H9 (cell line): ENCODE measurements at regions not wholly inside any gene's neighbourhood (a gene's known extent, or its start where the extent isn't known, plus 50 kb on each side); places are given as distances from the start of the nearest gene placed in this dataset.
A peak's percentile ranks its signal among the peaks of the same experiment; 100 is the strongest.

Source experiments
- DNase-seq: peaks from one replicate; pipeline ENCODE4 v3.0.0-alpha.2; 2017
- H2AFZ ChIP-seq: one replicate; pipeline ENCODE4 v1.6.1; 2013; ENCODE audit warnings: mild to moderate bottlenecking, low read length, control low read depth, moderate library complexity
- H2AK5ac ChIP-seq: 2 replicates; pipeline ENCODE4 v1.6.1; 2013; ENCODE audit warnings: low read length, control low read depth, mixed read lengths; ENCODE audit not compliant: insufficient read length
- H2BK120ac ChIP-seq: one replicate; pipeline ENCODE4 v1.6.1; 2013; ENCODE audit warnings: low read depth, mild to moderate bottlenecking, low read length, control low read depth, inconsistent platforms; ENCODE audit not compliant: poor library complexity, severe bottlenecking
- H2BK12ac ChIP-seq: 2 replicates; pipeline ENCODE4 v1.6.1; 2013; ENCODE audit warnings: low read length, control low read depth, mixed read lengths, low read depth; ENCODE audit not compliant: insufficient read length
- H2BK15ac ChIP-seq: 2 replicates; pipeline ENCODE4 v1.6.1; 2013; ENCODE audit warnings: low read depth, low read length, control low read depth
- H2BK20ac ChIP-seq: one replicate; pipeline ENCODE4 v1.6.1; 2013; ENCODE audit warnings: low read depth, mild to moderate bottlenecking, low read length, control low read depth, inconsistent platforms; ENCODE audit not compliant: poor library complexity, severe bottlenecking
- H2BK5ac ChIP-seq: 2 replicates; pipeline ENCODE4 v1.6.1; 2013; ENCODE audit warnings: low read length, control low read depth, mixed read lengths; ENCODE audit not compliant: insufficient read length
- H3K14ac ChIP-seq: 2 replicates; pipeline ENCODE4 v1.6.1; 2013; ENCODE audit warnings: low read length, control low read depth; ENCODE audit not compliant: insufficient read depth
- H3K18ac ChIP-seq: 2 replicates; pipeline ENCODE4 v1.6.1; 2013; ENCODE audit warnings: low read depth, mild to moderate bottlenecking, mixed read lengths, low read length, control low read depth; ENCODE audit not compliant: insufficient read length
- H3K23ac ChIP-seq: 2 replicates; pipeline ENCODE4 v1.6.1; 2013; ENCODE audit warnings: low read length, control low read depth, mixed read lengths, low read depth; ENCODE audit not compliant: insufficient read length
- H3K23me2 ChIP-seq: 2 replicates; pipeline ENCODE4 v1.6.1; 2013; ENCODE audit warnings: low read depth, mild to moderate bottlenecking, mixed read lengths, low read length, control low read depth; ENCODE audit not compliant: insufficient read length, poor library complexity, severe bottlenecking
- H3K27ac ChIP-seq: 2 replicates; pipeline ENCODE4 v1.5.1; 2013; ENCODE audit warnings: low read length, control low read depth, mixed read lengths, low read depth; ENCODE audit not compliant: insufficient read length
- H3K27me3 ChIP-seq: 2 replicates; pipeline ENCODE4 v1.6.1; 2013; ENCODE audit warnings: low read length, control low read depth, inconsistent platforms; ENCODE audit not compliant: insufficient read depth
- H3K4ac ChIP-seq: 2 replicates; pipeline ENCODE4 v1.6.1; 2013; ENCODE audit warnings: low read depth, mild to moderate bottlenecking, control low read depth, inconsistent platforms, low read length, moderate library complexity
- H3K4me1 ChIP-seq: 2 replicates; pipeline ENCODE4 v1.6.1; 2013; ENCODE audit warnings: low read length, control low read depth, inconsistent platforms; ENCODE audit not compliant: insufficient read depth
- H3K4me2 ChIP-seq: 2 replicates; pipeline ENCODE4 v1.6.1; 2013; ENCODE audit warnings: low read length, control low read depth, mixed read lengths; ENCODE audit not compliant: insufficient read length, insufficient read depth
- H3K56ac ChIP-seq: 2 replicates; pipeline ENCODE4 v1.6.1; 2013; ENCODE audit warnings: low read depth, mild to moderate bottlenecking, mixed read lengths, low read length, control low read depth; ENCODE audit not compliant: insufficient read length
- H3K79me1 ChIP-seq: 2 replicates; pipeline ENCODE4 v1.6.1; 2013; ENCODE audit warnings: low read depth, mild to moderate bottlenecking, moderate library complexity, low read length, control low read depth, inconsistent platforms; ENCODE audit not compliant: insufficient read depth, poor library complexity, severe bottlenecking
- H3K79me2 ChIP-seq: 2 replicates; pipeline ENCODE4 v1.6.1; 2013; ENCODE audit warnings: low read length, control low read depth, inconsistent platforms; ENCODE audit not compliant: insufficient read depth
- H3K9ac ChIP-seq: 2 replicates; pipeline ENCODE4 v1.6.1; 2013; ENCODE audit warnings: low read length, control low read depth, mixed read lengths; ENCODE audit not compliant: insufficient read length; ENCODE audit errors: extremely low read depth
- H3K9me3 ChIP-seq: one replicate; pipeline ENCODE4 v1.6.1; 2013; ENCODE audit warnings: low read depth, low read length, inconsistent platforms; ENCODE audit not compliant: control insufficient read depth
- H3T11ph ChIP-seq: one replicate; pipeline ENCODE4 v1.6.1; 2013; ENCODE audit warnings: mild to moderate bottlenecking, low read length, control low read depth, inconsistent platforms
- H4K20me1 ChIP-seq: one replicate; pipeline ENCODE4 v1.6.1; 2013; ENCODE audit not compliant: control insufficient read depth, insufficient read length, insufficient read depth
- H4K5ac ChIP-seq: 2 replicates; pipeline ENCODE4 v1.6.1; 2013; ENCODE audit warnings: low read depth, mild to moderate bottlenecking, mixed read lengths, low read length, control low read depth; ENCODE audit not compliant: insufficient read length
- H4K8ac ChIP-seq: replicated peaks from 2 replicates; pipeline ENCODE4 v1.6.1; 2013; ENCODE audit warnings: low read length, control low read depth, mixed read lengths, low read depth; ENCODE audit not compliant: insufficient read length
- H4K91ac ChIP-seq: 2 replicates; pipeline ENCODE4 v1.6.1; 2013; ENCODE audit warnings: low read depth, mild to moderate bottlenecking, moderate library complexity, mixed read lengths, low read length, control low read depth; ENCODE audit not compliant: insufficient read length
- H3K27ac Mint-ChIP-seq, 3 experiments: 2 replicates in 2 of 3; 3 replicates in 1 of 3; pipeline ENCODE4 v1.8.0; 2020 to 2021; ENCODE audit warnings: mixed read lengths in 3 of 3, mild to moderate bottlenecking in 1 of 3, moderate library complexity in 1 of 3
- H3K27me3 Mint-ChIP-seq: 2 replicates; pipeline ENCODE4 v1.8.0; 2021; ENCODE audit warnings: low read depth, mild to moderate bottlenecking, moderate library complexity, mixed read lengths
- H3K36me3 Mint-ChIP-seq, 3 experiments: 2 replicates in 2 of 3; 3 replicates in 1 of 3; pipeline ENCODE4 v1.8.0; 2020 to 2021; ENCODE audit warnings: low read depth in 3 of 3, mixed read lengths in 3 of 3; ENCODE audit not compliant: insufficient read depth in 1 of 3
- H3K4me1 Mint-ChIP-seq, 2 experiments: 2 replicates each; pipeline ENCODE4 v1.8.0; 2020; ENCODE audit warnings: mixed read lengths in 2 of 2
- H3K4me3 Mint-ChIP-seq, 2 experiments: 2 replicates in 1 of 2; 3 replicates in 1 of 2; pipeline ENCODE4 v1.8.0; 2020 to 2021; ENCODE audit warnings: mild to moderate bottlenecking in 2 of 2, mixed read lengths in 2 of 2, moderate library complexity in 1 of 2
- H3K9me3 Mint-ChIP-seq, 2 experiments: 2 replicates in 1 of 2; 3 replicates in 1 of 2; pipeline ENCODE4 v1.8.0; 2020; ENCODE audit warnings: mild to moderate bottlenecking in 2 of 2, mixed read lengths in 2 of 2, moderate library complexity in 1 of 2
- CTCF ChIP-seq: fragments of 200-600 bp; sonication (generic); conservative IDR thresholded peaks from 3 replicates; pipeline ENCODE4 v1.8.0; 2021; ENCODE audit warnings: antibody characterized with exemption, mild to moderate bottlenecking

DNA sequence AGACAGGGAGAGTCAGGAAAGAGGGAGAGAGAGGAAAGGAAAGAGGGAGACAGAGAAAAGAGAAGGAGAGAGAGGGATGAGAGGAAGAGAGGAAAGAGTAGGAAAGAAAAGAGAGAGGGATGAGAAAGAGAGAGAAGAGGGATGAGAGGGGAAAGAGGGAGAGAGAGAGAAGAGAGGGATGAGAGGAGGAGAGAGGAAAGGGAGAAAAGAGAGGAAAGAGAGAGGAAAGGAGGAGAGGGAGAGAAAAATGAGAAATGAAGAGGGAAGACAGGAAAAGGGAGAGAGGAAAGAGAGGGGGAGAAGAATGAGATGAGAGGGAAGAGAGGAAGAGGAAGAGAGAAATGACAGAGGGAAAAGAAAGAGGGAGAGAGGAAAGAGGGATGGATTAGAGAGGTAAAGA, 207.0 kb upstream of the SKOR2 start:
- Histone ChIP-seq H3K9ac (no peak overlapping the region), H4K91ac (no peak overlapping the region), H3T11ph (no peak overlapping the region), H3K23me2 (no peaks in the 10 kb centered on the region), H4K8ac (no peak overlapping the region), H2BK12ac (no peak overlapping the region), H3K56ac (no peak overlapping the region), H4K5ac (no peak overlapping the region), H3K27ac (no peak overlapping the region), H3K4me1 (no peaks in the 10 kb centered on the region), H2AK5ac (no peak overlapping the region), H2BK15ac (no peak overlapping the region), H3K9me3 (no peaks in the 10 kb centered on the region), H3K79me1 (no peaks in the 10 kb centered on the region), H2BK120ac (no peak overlapping the region), H2BK20ac (no peak overlapping the region), H3K79me2 (no peaks in the 10 kb centered on the region), H4K20me1 (no peaks in the 10 kb centered on the region), H3K4ac (no peak overlapping the region), H2BK5ac (no peak overlapping the region), H3K4me2 (no peak overlapping the region), H3K23ac (no peak overlapping the region), H3K27me3 (peaks cover 2% of the 10 kb centered on the region), H3K18ac (no peak overlapping the region), H3K14ac (no peak overlapping the region), H2AFZ (no peak overlapping the region)
- H3K9me3 Mint-ChIP-seq: no peaks in the 10 kb centered on the region
- no peak overlapping the region for H3K4me3 Mint-ChIP-seq
- no peaks in the 10 kb centered on the region for H3K36me3 Mint-ChIP-seq
- peak overlapping the region in 1 of 3 experiments; percentile 22; a peak in 1 of 7 replicates for H3K27ac Mint-ChIP-seq
- DNase-seq: no peak
- H3K4me1 Mint-ChIP-seq: peaks cover 7% of the 10 kb centered on the region in 2 experiments
- peaks cover 47% of the 10 kb centered on the region for H3K27me3 Mint-ChIP-seq
- no peak for TF ChIP-seq CTCF
